Endothelial cell of umbilical vein (primary cell): ENCODE measurements at regions not wholly inside any gene's neighbourhood (a gene's known extent, or its start where the extent isn't known, plus 50 kb on each side); places are given as distances from the start of the nearest gene placed in this dataset.

Source experiments
- BruUV-seq: library from RNA; stranded (reverse); fragments of 400-500 nt; replicated peaks from 2 replicates; lab custom pipeline; 2021; lab: Mats Ljungman, UMichigan
- CTCF ChIA-PET: fragments of 300-600, 350-600 bp; sonication (Branson Sonifier 250); formaldehyde crosslinking; loops from one replicate; lab custom pipeline; 2021; ENCODE audit warnings: antibody characterized with exemption, inconsistent platforms; lab: Charles Lee
- POLR2A ChIA-PET: fragments of 300-600, 350-600 bp; sonication (Branson Sonifier 250); formaldehyde crosslinking; loops from one replicate; lab custom pipeline; 2021; ENCODE audit warnings: antibody characterized with exemption, inconsistent platforms; lab: Charles Lee
- DNase-seq: peaks from one replicate; pipeline ENCODE4 v3.0.0-alpha.2; 2011; ENCODE audit warnings: low read depth, low spot score
- FAIRE-seq: peaks from 2 replicates; lab custom pipeline; 2011; peaks lifted over from hg19 to GRCh38; lab: Jason Lieb, UNC
- H2AFZ ChIP-seq: 2 replicates; pipeline ENCODE4 v1.6.0; 2012; ENCODE audit warnings: low read depth, low read length, control low read depth, inconsistent platforms
- H3K27ac ChIP-seq: 2 replicates; pipeline ENCODE4 v1.5.1; 2011; ENCODE audit warnings: low read depth, mild to moderate bottlenecking, control low read depth, low read length, moderate library complexity; ENCODE audit not compliant: insufficient read depth
- H3K27me3 ChIP-seq, 2 experiments: 2 replicates each; pipeline versions ENCODE4 v1.6.0 to v1.6.1; 2011; ENCODE audit warnings: low read length in 2 of 2, mixed read lengths in 1 of 2; ENCODE audit not compliant: control insufficient read depth in 2 of 2, insufficient read depth in 2 of 2
- H3K36me3 ChIP-seq, 2 experiments: 2 replicates in 1 of 2; 3 replicates in 1 of 2; pipeline ENCODE4 v1.5.1; 2011; ENCODE audit warnings: low read length in 2 of 2, mild to moderate bottlenecking in 1 of 2, moderate library complexity in 1 of 2; ENCODE audit not compliant: control insufficient read depth in 2 of 2, insufficient read depth in 2 of 2; ENCODE audit errors: extremely low read depth in 1 of 2
- H3K4me1 ChIP-seq: 3 replicates; pipeline ENCODE4 v1.5.1; 2011; ENCODE audit warnings: mild to moderate bottlenecking, low read length; ENCODE audit not compliant: control insufficient read depth, insufficient read depth; ENCODE audit errors: extremely low read depth
- H3K4me2 ChIP-seq: 2 replicates; pipeline ENCODE4 v1.6.1; 2011; ENCODE audit warnings: low read length, control low read depth, mixed read lengths; ENCODE audit not compliant: insufficient read depth
- H3K4me3 ChIP-seq, 3 experiments: fragments of 200-600 bp in 1 of 3; sonication (generic), shearing (Covaris generic) in 1 of 3; replicated peaks in 1 of 3; 2 replicates each; pipeline ENCODE4 v1.5.1; 2011 to 2016; ENCODE audit warnings: control low read depth in 3 of 3, low read length in 3 of 3, mild to moderate bottlenecking in 2 of 3, inconsistent platforms in 1 of 3, low read depth in 1 of 3, moderate library complexity in 1 of 3; ENCODE audit not compliant: insufficient read depth in 1 of 3
- H3K79me2 ChIP-seq: 2 replicates; pipeline ENCODE4 v1.6.0; 2012; ENCODE audit warnings: low read length, inconsistent platforms; ENCODE audit not compliant: control insufficient read depth, insufficient read depth
- H3K9ac ChIP-seq: replicated peaks from 2 replicates; pipeline ENCODE3; 2011; ENCODE audit warnings: low read length, control low read depth; ENCODE audit not compliant: insufficient read depth; ENCODE audit errors: extremely low read depth
- H3K9me1 ChIP-seq: replicated peaks from 3 replicates; pipeline ENCODE4 v1.6.0; 2011; ENCODE audit warnings: mild to moderate bottlenecking, low read length; ENCODE audit not compliant: control insufficient read depth, insufficient read depth; ENCODE audit errors: extremely low read depth
- H3K9me3 ChIP-seq: replicated peaks from 2 replicates; pipeline ENCODE4 v1.5.1; 2012; ENCODE audit warnings: low read length, inconsistent platforms; ENCODE audit not compliant: control insufficient read depth, insufficient read depth
- H4K20me1 ChIP-seq: replicated peaks from 2 replicates; pipeline ENCODE3; 2011; ENCODE audit warnings: mild to moderate bottlenecking, low read length; ENCODE audit not compliant: control insufficient read depth, insufficient read depth; ENCODE audit errors: extremely low read depth
- CTCF ChIP-seq, 2 donors: IDR thresholded peaks; 1 replicate in 1 of 2; 2 replicates in 1 of 2; pipeline ENCODE4 v1.5.1; 2011; ENCODE audit warnings: low read length in 2 of 2, mild to moderate bottlenecking in 2 of 2, moderate library complexity in 2 of 2, control low read depth in 1 of 2, inconsistent platforms in 1 of 2, low read depth in 1 of 2; ENCODE audit not compliant: insufficient read depth in 1 of 2; ENCODE audit errors: extremely low read depth in 1 of 2
- EZH2 ChIP-seq: IDR thresholded peaks from 2 replicates; pipeline ENCODE4 v1.6.1; 2012; ENCODE audit warnings: borderline replicate concordance, low read depth, mild to moderate bottlenecking, moderate library complexity, low read length, inconsistent platforms; ENCODE audit not compliant: severe bottlenecking
- FOS ChIP-seq: IDR thresholded peaks from 2 replicates; pipeline ENCODE4 v1.6.1; 2011; ENCODE audit warnings: mild to moderate bottlenecking, low read length, moderate library complexity, borderline replicate concordance; ENCODE audit not compliant: insufficient read depth
- GATA2 ChIP-seq: IDR thresholded peaks from 2 replicates; pipeline ENCODE4 v1.7.0; 2011; ENCODE audit warnings: low read depth, mild to moderate bottlenecking, moderate library complexity, mixed read lengths, low read length; ENCODE audit not compliant: insufficient read length, insufficient read depth
- JUN ChIP-seq: IDR thresholded peaks from 2 replicates; pipeline ENCODE4 v1.6.1; 2011; ENCODE audit warnings: borderline replicate concordance, low read depth; ENCODE audit not compliant: insufficient read length, insufficient read depth
- MYC ChIP-seq: IDR thresholded peaks from one replicate; pipeline ENCODE4 v1.6.1; 2011; ENCODE audit warnings: mild to moderate bottlenecking, low read depth, low read length
- POLR2A ChIP-seq: IDR thresholded peaks from 2 replicates; pipeline ENCODE4 v1.6.1; 2012; ENCODE audit warnings: low read depth, mild to moderate bottlenecking, control low read depth, low read length
- POLR2AphosphoS5 ChIP-seq: IDR thresholded peaks from 2 replicates; pipeline ENCODE4 v1.6.1; 2012; ENCODE audit warnings: low read depth, mild to moderate bottlenecking, control low read depth, low read length, moderate library complexity; ENCODE audit not compliant: insufficient read depth
- dilution Hi-C: fragments of 300-500 bp; cut with MboI; formaldehyde crosslinking; loops from one replicate; pipeline ENCODE4 v1.15.0; 2019; ENCODE audit warnings: low sequenced_read_pairs; ENCODE audit not compliant: extremely low pct_ligation_motif_present
- intact Hi-C: fragments of 100-400 bp; cut with micrococcal nuclease; formaldehyde crosslinking; loops from one replicate; pipeline ENCODE4 v1.10.0; 2022
- TF ChIP-seq, protein P1 (sequence below): IDR thresholded peaks from 2 replicates; pipeline ENCODE4 v1.6.1; 2011; ENCODE audit not compliant: insufficient read depth, insufficient read length

DNA sequence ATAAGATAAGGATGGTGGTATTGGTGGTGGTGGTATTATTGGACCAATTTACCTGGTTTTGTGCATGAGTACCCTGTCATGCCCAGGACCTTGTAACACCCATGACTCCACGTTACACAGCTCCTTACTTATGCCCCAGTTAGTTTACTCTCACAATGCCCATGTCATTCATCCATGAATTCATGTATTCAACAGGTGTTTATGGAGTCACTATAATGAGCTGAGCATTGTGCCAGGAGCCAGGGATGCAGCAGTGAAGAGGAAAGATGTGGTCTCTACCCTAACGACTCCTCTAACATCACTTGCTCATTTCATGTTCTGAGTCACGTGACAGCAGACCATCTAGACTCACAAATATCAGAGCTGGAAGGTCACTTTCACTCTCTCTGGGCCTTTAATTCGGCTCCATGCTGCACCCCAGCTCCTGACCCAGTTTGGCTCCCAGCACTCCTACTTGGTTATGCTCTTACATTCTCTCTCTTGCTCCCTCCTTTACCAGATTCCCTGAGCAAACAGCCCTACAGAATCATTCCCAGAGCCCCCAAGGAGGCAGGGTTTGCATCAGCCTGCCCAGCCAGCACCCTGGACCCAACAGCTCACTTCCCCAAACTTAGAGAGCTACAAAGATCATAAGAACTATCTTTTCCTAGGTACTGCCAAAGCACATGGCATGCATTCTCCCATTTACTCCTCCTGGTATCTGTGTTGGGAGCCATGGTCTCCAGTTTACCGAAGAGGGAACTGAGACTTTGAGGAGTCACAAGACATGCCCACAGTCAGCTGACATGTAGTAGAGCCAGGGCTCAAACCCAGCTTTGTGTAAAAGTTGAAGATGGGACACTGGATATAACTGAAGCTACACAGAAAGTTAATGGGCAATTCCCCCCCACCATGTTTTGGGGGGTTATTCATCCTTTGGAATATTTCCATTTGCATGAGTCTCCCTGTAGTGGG, 449.9 kb downstream of the LRATD1 start:
- TF ChIP-seq FOS (no peak), POLR2A (no peak), POLR2AphosphoS5 (no peak), JUN (no peak), MYC (no peak), GATA2 (no peak), CTCF (IDR thresholded peaks at IDR 0.05; ENCODE audit: extremely low read depth in 1 of 2, insufficient read depth in 1 of 2, low read depth in 1 of 2, low read length in 2 of 2) (no peak), EZH2 (no peak)
- TF ChIP-seq, protein P1, sequence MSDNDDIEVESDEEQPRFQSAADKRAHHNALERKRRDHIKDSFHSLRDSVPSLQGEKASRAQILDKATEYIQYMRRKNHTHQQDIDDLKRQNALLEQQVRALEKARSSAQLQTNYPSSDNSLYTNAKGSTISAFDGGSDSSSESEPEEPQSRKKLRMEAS = no peak
- Histone ChIP-seq H3K4me1 (no peaks in the 10 kb centered on the region), H3K9ac (no peak overlapping the region), H3K4me2 (no peak overlapping the region), H3K79me2 (no peaks in the 10 kb centered on the region), H2AFZ (no peak overlapping the region), H3K9me1 (no peaks in the 10 kb centered on the region), H3K27me3 (no peaks in the 10 kb centered on the region), H3K27ac (no peak overlapping the region), H3K9me3 (no peaks in the 10 kb centered on the region), H4K20me1 (no peaks in the 10 kb centered on the region), H3K4me3 (no peak overlapping the region), H3K36me3 (no peaks in the 10 kb centered on the region)
- intact Hi-C loops (no loop called here), dilution Hi-C loops (no loop called here)
- ChIA-PET POLR2A (no interaction called here), CTCF (no interaction called here)
- BruUV-seq = no TSS peak
- FAIRE-seq = no peak
- no peak for DNase-seq
